Right ventricle myocardium inferior (tissue), 1 donor: ENCODE measurements at regions not wholly inside any gene's neighbourhood (a gene's known extent, or its start where the extent isn't known, plus 50 kb on each side); places are given as distances from the start of the nearest gene placed in this dataset.

ENCODE experiments used
- ATAC-seq: fragments of 200-7000 bp; cut with Tn5 transposase; one replicate; pipeline ENCODE4 v1.9.1; 2020; ENCODE audit warnings: mild to moderate bottlenecking, moderate library complexity
- DNase-seq: peaks from one replicate; pipeline ENCODE4 v3.0.0; 2021; ENCODE audit errors: missing footprints
- intact Hi-C: fragments of 100-400 bp; cut with DNase I; formaldehyde crosslinking; loops from one replicate; pipeline ENCODE4 v1.11.0; 2022
- donor health status: DM: no; HTN: yes; CAD: no; lungs with severe emphysema.

- DNase-seq (no peak), ATAC-seq (no peak)
- intact Hi-C loops: no loop called here
Observed at GRCh38 chr5:74272831-74273451, 367.6 kb downstream of the ENC1 start.

GRCh38 chr5:74272024-74272775 lies 368.3 kb downstream of the ENC1 start:
- intact Hi-C loops: no loop called here
- ATAC-seq (no peak), DNase-seq (no peak)

DNA sequence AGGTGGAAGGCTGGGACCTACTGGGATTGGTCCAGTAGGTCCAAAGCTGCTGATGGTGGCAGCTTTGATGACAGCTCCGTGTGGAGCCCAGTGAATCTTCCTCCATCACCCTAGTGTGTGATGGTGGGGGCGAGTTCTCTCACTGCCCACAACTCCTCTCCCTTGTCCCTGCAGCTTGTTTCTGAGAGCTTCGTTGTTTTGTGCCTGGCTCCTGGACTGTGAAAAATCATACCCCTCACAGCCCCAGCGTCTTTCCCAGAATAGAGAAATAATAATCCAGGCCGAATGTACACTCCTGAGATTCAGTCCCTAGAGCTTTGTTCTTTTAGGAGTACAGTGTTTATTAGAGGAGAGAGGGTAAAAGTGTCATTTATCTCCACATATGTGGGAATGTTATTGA lies 372.2 kb downstream of the ENC1 start:
- ATAC-seq (no peak), DNase-seq (no peak)
- intact Hi-C loops: no loop called here

DNA sequence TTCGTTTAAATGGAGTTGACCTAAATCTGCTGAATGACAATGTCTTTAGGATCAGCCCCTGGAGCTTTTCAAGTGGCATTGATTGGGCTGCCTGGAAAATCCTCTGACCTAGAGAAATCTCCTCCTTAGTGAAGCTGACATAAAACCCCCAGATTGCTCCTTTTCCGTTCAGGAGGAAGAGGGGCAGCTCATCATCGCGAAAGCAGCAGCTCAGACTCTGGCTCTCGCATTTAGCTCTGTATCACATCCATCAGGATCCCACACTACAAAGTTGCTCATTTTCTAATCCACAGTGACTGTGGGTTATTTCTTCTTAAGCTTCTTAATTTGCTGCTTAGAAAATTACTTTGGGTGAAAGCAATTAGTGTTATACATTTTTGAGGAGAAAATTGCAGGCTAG lies 373.7 kb downstream of the ENC1 start:
- intact Hi-C loops: no loop called here
- ATAC-seq: no peak

DNA sequence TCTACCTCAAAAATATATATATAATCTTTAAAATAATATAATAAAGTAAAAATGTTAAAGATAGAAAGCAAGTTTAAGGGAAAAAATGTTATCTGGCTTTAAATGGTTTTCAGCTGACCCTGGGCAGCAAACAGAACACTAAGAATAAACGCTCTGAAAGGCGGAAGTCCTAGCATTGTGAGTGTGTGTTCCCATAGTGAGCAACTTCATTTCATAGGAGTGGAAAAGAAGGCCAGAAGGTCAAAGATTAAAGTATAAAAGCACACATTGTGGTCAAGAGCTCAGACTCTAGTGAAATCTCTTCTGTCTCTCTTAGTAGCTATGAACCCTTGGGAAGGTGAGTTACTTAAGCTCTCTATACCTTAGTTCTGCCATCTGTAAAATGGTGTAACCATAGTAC lies 374.4 kb downstream of the ENC1 start:
- intact Hi-C loops: no loop called here
- ATAC-seq (no peak), DNase-seq (no peak)

More for the DNA sequence above, 373.7 kb downstream of the ENC1 start:
- no peak for DNase-seq

GRCh38 chr5:74262544-74263207 lies 377.9 kb downstream of the ENC1 start:
- DNase-seq: no peak
- ATAC-seq: no peak
- intact Hi-C loops: no loop called here

DNA sequence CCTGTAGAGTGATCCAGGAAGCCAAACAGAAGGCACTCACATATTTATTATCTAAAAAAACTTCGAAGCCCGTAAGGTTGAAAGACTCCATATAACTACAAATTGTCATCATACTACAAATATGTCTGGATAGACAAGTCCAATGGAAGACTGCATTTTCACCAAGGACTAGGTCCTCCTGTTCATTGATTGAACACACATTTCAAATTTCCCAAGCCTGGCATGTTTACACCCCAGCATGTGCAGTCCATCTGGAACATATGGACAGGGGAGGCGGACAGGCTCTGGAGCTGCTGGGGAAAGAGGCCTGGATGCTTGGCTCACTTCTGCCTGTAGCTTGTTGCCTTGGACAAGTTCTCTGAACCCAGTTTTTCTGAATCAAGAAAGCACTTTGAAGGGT lies 378.7 kb downstream of the ENC1 start:
- DNase-seq (no peak), ATAC-seq (no peak)
- intact Hi-C loops: no loop called here

DNA sequence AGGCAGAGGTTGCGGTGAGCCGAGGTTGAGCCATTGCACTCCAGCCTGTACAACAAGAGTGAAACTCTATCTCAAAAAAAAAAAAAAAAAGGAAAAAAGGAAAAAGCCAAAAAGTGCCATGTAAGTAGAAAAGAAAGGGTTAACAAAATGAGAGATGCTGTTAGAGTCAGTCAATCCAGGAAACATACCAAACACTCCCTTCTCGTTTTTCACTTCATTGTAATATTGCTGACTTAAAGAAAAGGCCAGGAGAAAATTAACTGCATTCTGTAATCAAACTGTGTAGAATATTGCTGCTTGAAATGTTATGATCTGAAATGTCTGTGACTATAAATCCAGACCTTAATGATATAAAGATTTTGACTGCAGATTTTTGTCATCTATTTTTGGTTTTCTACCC lies 379.1 kb downstream of the ENC1 start:
- DNase-seq (no peak), ATAC-seq (no peak)
- intact Hi-C loops: no loop called here

DNA sequence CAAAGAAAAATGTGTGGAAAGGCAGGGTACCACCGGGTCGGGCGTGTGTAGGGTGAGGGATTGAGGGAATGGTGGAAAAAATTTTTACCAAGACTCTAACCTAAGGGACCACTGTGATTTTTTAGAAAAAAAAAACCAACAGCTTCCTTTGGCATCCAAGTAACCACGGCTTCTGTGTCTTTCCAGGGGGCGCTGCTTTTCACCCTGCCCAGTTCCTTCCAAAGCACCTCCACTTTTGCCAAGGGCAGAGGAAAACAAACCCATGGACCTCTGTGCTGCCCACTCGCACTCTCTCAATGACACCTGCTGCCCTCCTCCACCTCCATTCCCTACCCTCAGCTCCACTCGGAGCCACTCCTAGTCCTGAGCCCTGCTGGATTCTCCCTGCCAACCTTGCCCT lies 381.0 kb downstream of the ENC1 start:
- no peak for ATAC-seq
- intact Hi-C loops: no loop called here

GRCh38 chr5:74258314-74258665 lies 382.2 kb downstream of the ENC1 start:
- intact Hi-C loops: no loop called here
- no peak for DNase-seq
- ATAC-seq: no peak

More for the DNA sequence above, 381.0 kb downstream of the ENC1 start:
- DNase-seq: no peak

DNA sequence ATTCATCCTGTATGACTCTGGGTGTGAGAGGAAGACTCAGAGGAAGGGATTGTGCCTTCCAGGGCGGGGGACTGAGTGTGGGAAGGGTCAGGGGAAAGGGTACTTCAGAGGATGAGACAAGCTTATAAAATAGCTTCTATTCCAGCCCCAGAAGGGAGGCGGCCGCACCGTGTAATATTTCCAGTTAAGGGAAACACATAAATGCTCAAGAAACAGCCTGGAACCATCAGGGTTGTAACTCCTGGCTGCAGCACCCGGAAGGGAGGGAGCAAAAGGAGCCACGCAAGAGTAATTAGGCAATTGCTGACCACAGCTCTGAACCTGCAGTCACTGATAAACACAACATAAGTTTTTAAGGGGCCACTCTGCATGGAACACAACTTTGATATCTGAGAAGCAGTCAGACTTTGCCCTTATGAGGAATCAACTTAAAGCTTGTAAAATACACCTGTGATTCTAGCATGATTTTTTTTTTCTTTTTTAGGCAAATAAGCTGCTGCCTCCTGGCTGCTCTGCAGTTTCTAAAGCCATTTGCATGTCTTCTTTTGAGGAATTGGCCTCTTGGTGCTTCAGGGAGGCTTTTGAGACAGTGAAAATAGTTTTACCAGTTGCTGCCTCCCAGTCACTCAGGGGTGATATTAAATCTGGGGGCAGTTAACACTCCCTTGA lies 382.7 kb downstream of the ENC1 start:
- intact Hi-C loops: no loop called here
- DNase-seq: peak; percentile 82
- ATAC-seq: peak; percentile 92

DNA sequence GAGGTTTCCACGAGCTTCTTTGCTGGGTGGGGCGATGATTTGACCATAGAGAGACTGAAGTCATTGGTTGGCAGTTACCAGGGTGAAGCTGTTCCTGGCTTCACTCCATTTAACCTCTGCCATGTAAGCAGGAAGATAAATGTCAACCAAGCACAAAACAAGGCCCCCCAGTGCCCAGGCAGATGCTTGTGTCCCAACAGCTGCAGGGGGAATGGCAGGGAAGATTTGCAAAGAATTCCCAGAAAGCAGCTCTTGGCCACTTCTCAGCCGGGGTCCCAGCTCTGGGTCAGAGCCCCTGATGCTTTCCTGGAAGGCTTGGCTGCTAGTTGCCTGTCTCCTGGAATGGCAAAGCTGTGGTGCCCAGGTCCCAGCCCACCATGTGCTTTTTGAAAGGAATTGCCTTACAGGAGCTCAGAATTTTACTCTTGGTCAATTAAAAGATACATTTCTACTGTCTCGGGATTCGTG lies 383.4 kb downstream of the ENC1 start:
- intact Hi-C loops: no loop called here
- DNase-seq (no peak), ATAC-seq (peak; percentile 50)

GRCh38 chr5:74255692-74256392 lies 384.7 kb downstream of the ENC1 start:
- intact Hi-C loops: no loop called here
- DNase-seq (no peak), ATAC-seq (no peak)

- intact Hi-C loops: no loop called here
- ATAC-seq: no peak
- DNase-seq: no peak
Observed at GRCh38 chr5:74254257-74254656, 386.3 kb downstream of the ENC1 start.

GRCh38 chr5:74252044-74252443 lies 388.5 kb downstream of the ENC1 start:
- DNase-seq: no peak
- intact Hi-C loops: no loop called here
- no peak for ATAC-seq

GRCh38 chr5:74251141-74252035 lies 389.1 kb downstream of the ENC1 start:
- ATAC-seq: peak; percentile 70
- intact Hi-C loops: no loop called here
- DNase-seq: no peak

GRCh38 chr5:74250304-74251102 lies 390.0 kb downstream of the ENC1 start:
- DNase-seq (no peak), ATAC-seq (no peak)
- intact Hi-C loops: no loop called here
